ENCODE measurements at regions not wholly inside any gene's neighbourhood (a gene's known extent, or its start where the extent isn't known, plus 50 kb on each side); places are given as distances from the start of the nearest gene placed in this dataset.

GRCh38 chr14:100426314-100426713, 103.2 kb downstream of the SLC25A47 start:
- TF ChIP-seq ZNF274 (IDR thresholded peaks at IDR 0.05; ENCODE audit: low read depth, low read length) (no peak), SUZ12 (IDR thresholded peaks at IDR 0.05; ENCODE audit: extremely low read depth, insufficient read depth, insufficient read length) (no peak)

All from NT2/D1 (cell line).